ENCODE measurements at regions not wholly inside any gene's neighbourhood (a gene's known extent, or its start where the extent isn't known, plus 50 kb on each side); places are given as distances from the start of the nearest gene placed in this dataset.

DNA sequence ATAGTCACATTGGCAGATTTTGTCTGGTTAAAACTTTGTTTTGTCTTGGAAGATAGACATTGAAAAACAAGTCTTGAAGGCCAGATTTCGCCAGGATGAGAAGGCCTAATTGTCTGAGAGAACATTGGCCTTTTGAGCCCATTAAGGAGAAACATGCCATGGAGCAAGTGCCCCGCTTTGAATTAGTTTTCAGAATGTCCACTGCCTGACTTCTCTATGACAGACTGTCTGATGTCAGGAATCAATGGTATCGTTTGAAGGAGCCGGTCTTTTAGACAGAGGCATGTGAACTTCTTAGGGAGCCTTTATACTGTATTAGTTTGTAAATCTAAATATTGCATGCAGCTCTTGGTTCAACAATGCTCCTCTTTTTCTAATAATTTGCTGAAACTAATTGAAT, 155.9 kb downstream of the DLEU7 start:
- Histone ChIP-seq H3K4me1 (no peaks in the 10 kb centered on the region), H3K9me3 (no peaks in the 10 kb centered on the region), H3K27me3 (no peaks in the 10 kb centered on the region), H3K36me3 (no peaks in the 10 kb centered on the region), H3K27ac (no peak overlapping the region), H3K4me3 (no peak overlapping the region)
- TF ChIP-seq POLR2A (IDR thresholded peaks at IDR 0.05) = no peak
- TF ChIP-seq, protein P1, sequence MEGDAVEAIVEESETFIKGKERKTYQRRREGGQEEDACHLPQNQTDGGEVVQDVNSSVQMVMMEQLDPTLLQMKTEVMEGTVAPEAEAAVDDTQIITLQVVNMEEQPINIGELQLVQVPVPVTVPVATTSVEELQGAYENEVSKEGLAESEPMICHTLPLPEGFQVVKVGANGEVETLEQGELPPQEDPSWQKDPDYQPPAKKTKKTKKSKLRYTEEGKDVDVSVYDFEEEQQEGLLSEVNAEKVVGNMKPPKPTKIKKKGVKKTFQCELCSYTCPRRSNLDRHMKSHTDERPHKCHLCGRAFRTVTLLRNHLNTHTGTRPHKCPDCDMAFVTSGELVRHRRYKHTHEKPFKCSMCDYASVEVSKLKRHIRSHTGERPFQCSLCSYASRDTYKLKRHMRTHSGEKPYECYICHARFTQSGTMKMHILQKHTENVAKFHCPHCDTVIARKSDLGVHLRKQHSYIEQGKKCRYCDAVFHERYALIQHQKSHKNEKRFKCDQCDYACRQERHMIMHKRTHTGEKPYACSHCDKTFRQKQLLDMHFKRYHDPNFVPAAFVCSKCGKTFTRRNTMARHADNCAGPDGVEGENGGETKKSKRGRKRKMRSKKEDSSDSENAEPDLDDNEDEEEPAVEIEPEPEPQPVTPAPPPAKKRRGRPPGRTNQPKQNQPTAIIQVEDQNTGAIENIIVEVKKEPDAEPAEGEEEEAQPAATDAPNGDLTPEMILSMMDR (IDR thresholded peaks at IDR 0.05) = no peak
- no peak for ATAC-seq
- intact Hi-C loops (cut with DNase I) = no loop called here
- WGBS (ENCODE audit: insufficient coverage, low coverage, low lambda C conversion rate, missing lambda C conversion rate) = 92% methylated on average over 4 of the region's 4 CpGs
- no peak for DNase-seq

DNA sequence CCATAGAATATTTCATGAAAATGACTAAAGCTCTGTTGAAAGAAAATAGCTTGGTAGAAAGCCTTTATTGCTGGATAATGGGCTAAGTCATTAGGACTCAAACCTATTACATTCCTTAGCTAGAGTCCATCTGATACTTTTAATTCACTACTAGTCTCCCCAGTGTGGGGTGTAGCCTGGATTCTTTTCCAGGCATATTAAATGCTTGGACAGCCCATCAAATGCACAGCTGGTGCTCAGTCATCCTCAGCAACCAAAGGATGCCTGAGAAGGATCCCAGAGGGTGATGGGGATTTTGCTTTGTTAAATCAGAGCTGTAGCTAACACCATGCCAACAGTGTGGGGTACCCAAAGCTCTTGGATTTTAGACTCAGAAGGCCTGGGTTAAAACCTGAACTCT, 153.5 kb downstream of the DLEU7 start:
- no peak for ATAC-seq
- no peak for DNase-seq
- H3K4me3 ChIP-seq = no peak overlapping the region
- TF ChIP-seq, protein P1 (IDR thresholded peaks at IDR 0.05) = no peak
- no peak for TF ChIP-seq POLR2A (IDR thresholded peaks at IDR 0.05)
- no peaks in the 10 kb centered on the region for H3K27me3 ChIP-seq
- no peaks in the 10 kb centered on the region for H3K36me3 ChIP-seq
- H3K27ac ChIP-seq = no peak overlapping the region
- intact Hi-C loops (cut with DNase I) = no loop called here
- no peaks in the 10 kb centered on the region for H3K4me1 ChIP-seq
- H3K9me3 ChIP-seq = no peaks in the 10 kb centered on the region

DNA sequence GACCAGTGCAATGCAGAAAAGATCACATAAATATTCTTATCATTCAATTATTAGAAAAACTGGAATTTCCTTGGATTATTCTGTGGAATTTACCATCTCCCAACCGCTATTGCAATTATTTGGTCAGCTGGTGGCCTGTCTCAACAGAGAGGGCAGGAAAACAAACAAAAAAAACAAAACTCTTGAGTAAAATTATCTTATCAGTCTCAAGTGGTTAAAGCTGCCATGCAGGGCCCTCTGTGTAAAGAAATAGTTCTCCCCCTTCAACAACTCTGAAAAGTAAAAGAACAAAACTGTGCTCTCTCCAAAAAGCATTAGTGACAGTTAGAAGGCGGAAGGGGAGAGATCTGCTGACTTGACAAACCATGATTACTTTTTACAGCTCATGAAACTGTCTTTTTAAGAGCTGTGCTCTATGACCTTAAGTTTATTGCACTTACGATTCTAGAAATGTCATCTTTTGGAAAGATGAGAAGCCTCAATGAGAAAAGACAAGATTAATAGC, 152.3 kb downstream of the DLEU7 start:
- Histone ChIP-seq H3K9me3 (no peaks in the 10 kb centered on the region), H3K27me3 (no peaks in the 10 kb centered on the region), H3K4me3 (no peak overlapping the region), H3K27ac (no peak overlapping the region), H3K4me1 (no peaks in the 10 kb centered on the region), H3K36me3 (no peaks in the 10 kb centered on the region)
- DNase-seq (no peak), ATAC-seq (peak in 1 of 4 donors; percentile 55)
- 54% methylated on average over 3 of the region's 3 CpGs for WGBS (ENCODE audit: insufficient coverage, low coverage, low lambda C conversion rate, missing lambda C conversion rate)
- no peak for TF ChIP-seq POLR2A (IDR thresholded peaks at IDR 0.05)
- TF ChIP-seq, protein P1 (IDR thresholded peaks at IDR 0.05) = no peak
- intact Hi-C loops (cut with DNase I) = no loop called here

DNA sequence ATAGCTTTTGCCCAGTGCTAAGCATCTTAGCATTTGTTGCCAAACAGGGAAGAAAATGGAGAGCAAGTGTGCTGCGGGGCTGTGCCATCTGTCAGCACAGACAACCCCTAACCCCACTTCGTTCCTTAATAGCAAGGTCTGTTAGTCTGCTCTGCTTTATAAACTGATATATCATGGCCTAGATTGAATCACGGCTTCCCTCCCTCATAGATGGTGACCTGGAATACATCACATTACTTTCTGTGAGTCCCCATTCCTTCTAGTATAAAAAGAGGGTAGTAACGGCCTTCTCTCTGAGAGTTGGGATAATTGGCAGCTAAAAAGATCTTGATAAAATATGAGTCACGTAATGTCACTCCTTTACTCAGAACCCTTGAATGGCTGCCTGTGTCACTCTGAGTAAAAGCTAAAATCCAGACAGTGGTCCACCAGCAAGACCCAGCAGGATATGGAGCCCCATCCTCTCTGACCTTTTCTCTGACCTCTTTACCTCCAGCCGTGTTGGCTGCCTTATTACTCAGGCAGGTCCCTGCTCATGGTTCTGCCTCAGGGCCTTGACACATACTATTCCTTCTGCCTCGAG, 151.7 kb downstream of the DLEU7 start:
- no peaks in the 10 kb centered on the region for H3K27me3 ChIP-seq
- ATAC-seq (no peak), DNase-seq (no peak)
- H3K36me3 ChIP-seq = no peaks in the 10 kb centered on the region
- H3K4me3 ChIP-seq = no peak overlapping the region
- no peaks in the 10 kb centered on the region for H3K9me3 ChIP-seq
- 59% methylated on average over 6 of the region's 7 CpGs for WGBS (ENCODE audit: insufficient coverage, low coverage, low lambda C conversion rate, missing lambda C conversion rate)
- no peaks in the 10 kb centered on the region for H3K4me1 ChIP-seq
- no peak overlapping the region for H3K27ac ChIP-seq
- intact Hi-C loops (cut with DNase I) = no loop called here
- no peak for TF ChIP-seq POLR2A (IDR thresholded peaks at IDR 0.05)
- TF ChIP-seq, protein P1 (IDR thresholded peaks at IDR 0.05) = no peak

DNA sequence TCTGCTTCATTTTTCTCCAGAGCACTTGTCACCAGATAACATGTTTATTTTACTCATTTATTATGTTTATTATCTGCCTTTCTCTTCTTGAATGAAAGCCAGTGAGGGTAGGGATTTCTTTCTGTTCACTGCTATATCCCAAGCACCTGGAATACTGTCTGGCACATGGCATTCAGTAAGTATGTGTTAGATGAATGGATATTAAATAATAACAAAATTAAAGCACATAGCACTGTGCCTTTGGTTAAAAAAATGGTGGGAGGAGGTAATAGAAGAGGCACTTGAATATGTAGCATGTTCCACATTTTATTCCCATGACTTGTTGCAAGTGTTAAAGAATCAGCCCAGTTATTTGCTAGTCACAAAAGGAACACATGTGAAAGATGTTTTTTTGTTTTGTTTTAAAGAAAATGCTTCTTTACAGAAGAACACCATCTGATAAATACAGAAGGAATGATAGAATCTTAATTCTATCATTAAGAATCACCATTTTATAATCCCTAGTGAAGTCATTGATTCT, 151.0 kb downstream of the DLEU7 start:
- H3K4me1 ChIP-seq = no peaks in the 10 kb centered on the region
- H3K27ac ChIP-seq = no peak overlapping the region
- no peak for DNase-seq
- intact Hi-C loops (cut with DNase I) = no loop called here
- H3K4me3 ChIP-seq = no peak overlapping the region
- TF ChIP-seq, protein P1 (IDR thresholded peaks at IDR 0.05) = no peak
- no peak for TF ChIP-seq POLR2A (IDR thresholded peaks at IDR 0.05)
- no peaks in the 10 kb centered on the region for H3K9me3 ChIP-seq
- ATAC-seq = no peak
- H3K27me3 ChIP-seq = no peaks in the 10 kb centered on the region
- H3K36me3 ChIP-seq = no peaks in the 10 kb centered on the region
